T-helper 17 cell (primary cell): ENCODE measurements at regions not wholly inside any gene's neighbourhood (a gene's known extent, or its start where the extent isn't known, plus 50 kb on each side); places are given as distances from the start of the nearest gene placed in this dataset.

Experiments used
- ATAC-seq: fragments of 150-1000 bp; cut with Tn5 transposase; 2 replicates; pipeline ENCODE4 v1.10.0; 2021; ENCODE audit warnings: mild to moderate bottlenecking, moderate library complexity
- DNase-seq, 3 donors: peaks; one replicate each; pipeline versions ENCODE4 v3.0.0 to v3.0.0-alpha.2; 2020 to 2021
- H3K9me3 ChIP-seq: one replicate; pipeline ENCODE4 v1.7.0; 2013; ENCODE audit warnings: low read length, mild to moderate bottlenecking; ENCODE audit not compliant: control insufficient read depth, poor library complexity, severe bottlenecking
- H3K27ac Mint-ChIP-seq: one replicate; pipeline ENCODE4 v1.8.0; 2022; ENCODE audit warnings: mild to moderate bottlenecking, moderate library complexity, mixed read lengths
- H3K27me3 Mint-ChIP-seq: one replicate; pipeline ENCODE4 v1.8.0; 2022; ENCODE audit warnings: mixed read lengths
- H3K36me3 Mint-ChIP-seq: one replicate; pipeline ENCODE4 v1.8.0; 2022; ENCODE audit warnings: low read depth, mixed read lengths
- H3K4me1 Mint-ChIP-seq: one replicate; pipeline ENCODE4 v1.8.0; 2022; ENCODE audit warnings: mild to moderate bottlenecking, mixed read lengths
- H3K4me3 Mint-ChIP-seq: one replicate; pipeline ENCODE4 v1.8.0; 2022; ENCODE audit warnings: mild to moderate bottlenecking, moderate library complexity, mixed read lengths

GRCh38 chr9:99509065-99509745 lies 287.1 kb downstream of the SEC61B start:
- no peaks in the 10 kb centered on the region for H3K9me3 ChIP-seq
- no peaks in the 10 kb centered on the region for H3K4me1 Mint-ChIP-seq
- ATAC-seq (no peak), DNase-seq (no peak)
- H3K4me3 Mint-ChIP-seq: no peak overlapping the region
- no peaks in the 10 kb centered on the region for H3K36me3 Mint-ChIP-seq
- H3K27me3 Mint-ChIP-seq: peaks cover 9% of the 10 kb centered on the region
- no peak overlapping the region for H3K27ac Mint-ChIP-seq

GRCh38 chr9:99509900-99510535 lies 287.9 kb downstream of the SEC61B start:
- H3K4me3 Mint-ChIP-seq: no peak overlapping the region
- DNase-seq: no peak
- no peaks in the 10 kb centered on the region for H3K36me3 Mint-ChIP-seq
- H3K4me1 Mint-ChIP-seq: no peaks in the 10 kb centered on the region
- no peak overlapping the region for H3K27ac Mint-ChIP-seq
- ATAC-seq: no peak
- H3K27me3 Mint-ChIP-seq: peaks cover 9% of the 10 kb centered on the region
- no peaks in the 10 kb centered on the region for H3K9me3 ChIP-seq

GRCh38 chr9:99511723-99512122 lies 289.6 kb downstream of the SEC61B start:
- no peaks in the 10 kb centered on the region for H3K9me3 ChIP-seq
- peaks cover 14% of the 10 kb centered on the region for H3K27me3 Mint-ChIP-seq
- no peak for DNase-seq
- H3K4me3 Mint-ChIP-seq: no peak overlapping the region
- H3K36me3 Mint-ChIP-seq: no peaks in the 10 kb centered on the region
- no peak overlapping the region for H3K27ac Mint-ChIP-seq
- ATAC-seq: no peak
- no peaks in the 10 kb centered on the region for H3K4me1 Mint-ChIP-seq

GRCh38 chr9:99513441-99514112 lies 291.5 kb downstream of the SEC61B start:
- H3K27me3 Mint-ChIP-seq: peaks cover 11% of the 10 kb centered on the region
- H3K27ac Mint-ChIP-seq: no peak overlapping the region
- no peaks in the 10 kb centered on the region for H3K4me1 Mint-ChIP-seq
- no peak overlapping the region for H3K4me3 Mint-ChIP-seq
- ATAC-seq (no peak), DNase-seq (no peak)
- no peaks in the 10 kb centered on the region for H3K9me3 ChIP-seq
- no peaks in the 10 kb centered on the region for H3K36me3 Mint-ChIP-seq

- Mint-ChIP-seq H3K27me3 (peaks cover 22% of the 10 kb centered on the region), H3K4me1 (peaks cover 3% of the 10 kb centered on the region), H3K4me3 (no peak overlapping the region), H3K27ac (no peak overlapping the region), H3K36me3 (no peaks in the 10 kb centered on the region)
- DNase-seq (no peak), ATAC-seq (no peak)
- H3K9me3 ChIP-seq: no peaks in the 10 kb centered on the region
Observed at GRCh38 chr9:99515093-99515492, 293.0 kb downstream of the SEC61B start.

GRCh38 chr9:99515895-99516656 lies 294.0 kb downstream of the SEC61B start:
- ATAC-seq (no peak), DNase-seq (no peak)
- H3K9me3 ChIP-seq: no peaks in the 10 kb centered on the region
- H3K27ac Mint-ChIP-seq: no peak overlapping the region
- H3K4me1 Mint-ChIP-seq: peaks cover 3% of the 10 kb centered on the region
- no peak overlapping the region for H3K4me3 Mint-ChIP-seq
- no peaks in the 10 kb centered on the region for H3K36me3 Mint-ChIP-seq
- peaks cover 29% of the 10 kb centered on the region for H3K27me3 Mint-ChIP-seq

GRCh38 chr9:99516657-99517049 lies 294.6 kb downstream of the SEC61B start:
- ATAC-seq (no peak), DNase-seq (no peak)
- H3K9me3 ChIP-seq: no peaks in the 10 kb centered on the region
- Mint-ChIP-seq H3K27ac (no peak overlapping the region), H3K4me3 (no peak overlapping the region), H3K4me1 (peaks cover 3% of the 10 kb centered on the region), H3K27me3 (peaks cover 29% of the 10 kb centered on the region), H3K36me3 (no peaks in the 10 kb centered on the region)

- H3K9me3 ChIP-seq: no peaks in the 10 kb centered on the region
- Mint-ChIP-seq H3K36me3 (no peaks in the 10 kb centered on the region), H3K27ac (no peak overlapping the region), H3K4me1 (peaks cover 3% of the 10 kb centered on the region), H3K27me3 (peaks cover 47% of the 10 kb centered on the region), H3K4me3 (no peak overlapping the region)
- ATAC-seq: no peak
- no peak for DNase-seq
Observed at GRCh38 chr9:99523838-99524237, 297.8 kb upstream of the NR4A3 start.

GRCh38 chr9:99531313-99531712 lies 290.4 kb upstream of the NR4A3 start:
- Mint-ChIP-seq H3K27me3 (peaks cover 28% of the 10 kb centered on the region), H3K36me3 (no peaks in the 10 kb centered on the region), H3K4me3 (no peak overlapping the region), H3K4me1 (no peaks in the 10 kb centered on the region), H3K27ac (no peak overlapping the region)
- ATAC-seq (no peak), DNase-seq (no peak)
- no peaks in the 10 kb centered on the region for H3K9me3 ChIP-seq

GRCh38 chr9:99533421-99533820 lies 288.3 kb upstream of the NR4A3 start:
- no peak for ATAC-seq
- Mint-ChIP-seq H3K4me1 (no peaks in the 10 kb centered on the region), H3K36me3 (no peaks in the 10 kb centered on the region), H3K4me3 (no peak overlapping the region), H3K27me3 (peaks cover 33% of the 10 kb centered on the region), H3K27ac (no peak overlapping the region)
- H3K9me3 ChIP-seq: no peaks in the 10 kb centered on the region
- no peak for DNase-seq

- Mint-ChIP-seq H3K27me3 (peaks cover 24% of the 10 kb centered on the region), H3K4me1 (no peaks in the 10 kb centered on the region), H3K27ac (no peak overlapping the region), H3K4me3 (no peak overlapping the region), H3K36me3 (no peaks in the 10 kb centered on the region)
- H3K9me3 ChIP-seq: no peaks in the 10 kb centered on the region
- ATAC-seq (no peak), DNase-seq (no peak)
Observed at GRCh38 chr9:99537996-99538395, 283.7 kb upstream of the NR4A3 start.

- no peaks in the 10 kb centered on the region for H3K4me1 Mint-ChIP-seq
- DNase-seq (no peak), ATAC-seq (no peak)
- H3K27me3 Mint-ChIP-seq: peaks cover 5% of the 10 kb centered on the region
- no peaks in the 10 kb centered on the region for H3K9me3 ChIP-seq
- H3K27ac Mint-ChIP-seq: no peak overlapping the region
- no peak overlapping the region for H3K4me3 Mint-ChIP-seq
- no peaks in the 10 kb centered on the region for H3K36me3 Mint-ChIP-seq
Observed at GRCh38 chr9:99544526-99544925, 277.2 kb upstream of the NR4A3 start.

GRCh38 chr9:99549441-99549840 lies 272.2 kb upstream of the NR4A3 start:
- Mint-ChIP-seq H3K27me3 (no peaks in the 10 kb centered on the region), H3K4me1 (no peaks in the 10 kb centered on the region)
- H3K9me3 ChIP-seq: no peaks in the 10 kb centered on the region

More at GRCh38 chr9:99549441-99549840, 272.2 kb upstream of the NR4A3 start:
- Mint-ChIP-seq H3K36me3 (peaks cover 3% of the 10 kb centered on the region), H3K27ac (no peak overlapping the region), H3K4me3 (no peak overlapping the region)
- no peak for DNase-seq
- no peak for ATAC-seq
